ENCODE measurements at regions not wholly inside any gene's neighbourhood (a gene's known extent, or its start where the extent isn't known, plus 50 kb on each side); places are given as distances from the start of the nearest gene placed in this dataset.
"Not testable (repeated sequence)": the region's sequence is repeated elsewhere in the genome, so short reads cannot be mapped to it uniquely, and the experiment has no call there.

DNA sequence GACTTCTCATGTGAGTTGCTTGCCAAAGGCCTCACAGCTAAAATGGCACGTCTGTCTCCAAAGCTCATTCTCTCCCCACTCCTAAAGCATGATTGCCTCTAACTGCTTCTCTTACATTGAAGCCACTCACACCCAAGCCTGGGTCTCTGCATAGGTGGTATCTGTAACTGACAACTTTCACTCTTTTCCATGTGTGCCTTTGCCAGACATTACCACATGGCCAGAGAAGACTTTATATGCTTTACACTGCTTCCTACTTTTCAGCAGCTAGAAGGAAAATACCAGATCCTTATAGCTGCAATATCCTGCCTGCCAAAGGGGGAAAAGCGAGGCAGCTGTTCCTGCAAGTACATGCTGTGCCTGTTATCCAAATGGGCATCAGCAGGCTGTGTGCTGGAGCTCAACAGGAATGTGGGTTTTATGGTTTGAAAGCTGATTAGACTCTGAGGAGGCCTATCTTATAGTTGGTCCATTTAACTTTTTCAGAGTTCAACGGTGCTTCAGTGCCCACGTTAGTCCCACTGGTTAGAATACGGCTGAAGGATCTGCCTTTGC is 547.1 kb downstream of the RAB38 start:
- no peaks in the 10 kb centered on the region for H4K20me1 ChIP-seq (ENCODE audit: insufficient read depth, low read length)
- H3K4me2 ChIP-seq (ENCODE audit: low read length): no peak overlapping the region
- H3K36me3 Mint-ChIP-seq (ENCODE audit: low read depth, unreplicated experiment): no peaks in the 10 kb centered on the region
- no peaks in the 10 kb centered on the region for H3K4me1 ChIP-seq (ENCODE audit: insufficient read depth, low read length)
- H3K4me3 Mint-ChIP-seq (ENCODE audit: unreplicated experiment): no peak overlapping the region
- no peak overlapping the region for H2AFZ ChIP-seq (ENCODE audit: low read depth, low read length)
- no peaks in the 10 kb centered on the region for H3K9me3 ChIP-seq (ENCODE audit: insufficient read depth, low read depth, low read length)
- H3K9ac ChIP-seq (ENCODE audit: low read length): no peak overlapping the region
- H3K27me3 Mint-ChIP-seq (ENCODE audit: low read depth, unreplicated experiment): no peaks in the 10 kb centered on the region
- DNase-seq (ENCODE audit: low read depth) (no peak), FAIRE-seq (no peak)
- H3K36me3 ChIP-seq (ENCODE audit: insufficient read depth, low read length): no peaks in the 10 kb centered on the region
- H3K27me3 ChIP-seq (ENCODE audit: insufficient read depth, low read length): no peaks in the 10 kb centered on the region
- no peak overlapping the region for H3K27ac Mint-ChIP-seq (ENCODE audit: unreplicated experiment)
- no peak overlapping the region for H3K27ac ChIP-seq (ENCODE audit: low read depth, low read length)
- peaks cover 2% of the 10 kb centered on the region for H3K9me3 Mint-ChIP-seq (ENCODE audit: unreplicated experiment)
- H3K4me1 Mint-ChIP-seq (ENCODE audit: low read depth, unreplicated experiment): no peaks in the 10 kb centered on the region
- no peaks in the 10 kb centered on the region for H3K79me2 ChIP-seq (ENCODE audit: insufficient read depth, low read length)
- H3K4me3 ChIP-seq (ENCODE audit: insufficient read depth, low read depth, low read length): no peak overlapping the region
- TF ChIP-seq, protein P1, sequence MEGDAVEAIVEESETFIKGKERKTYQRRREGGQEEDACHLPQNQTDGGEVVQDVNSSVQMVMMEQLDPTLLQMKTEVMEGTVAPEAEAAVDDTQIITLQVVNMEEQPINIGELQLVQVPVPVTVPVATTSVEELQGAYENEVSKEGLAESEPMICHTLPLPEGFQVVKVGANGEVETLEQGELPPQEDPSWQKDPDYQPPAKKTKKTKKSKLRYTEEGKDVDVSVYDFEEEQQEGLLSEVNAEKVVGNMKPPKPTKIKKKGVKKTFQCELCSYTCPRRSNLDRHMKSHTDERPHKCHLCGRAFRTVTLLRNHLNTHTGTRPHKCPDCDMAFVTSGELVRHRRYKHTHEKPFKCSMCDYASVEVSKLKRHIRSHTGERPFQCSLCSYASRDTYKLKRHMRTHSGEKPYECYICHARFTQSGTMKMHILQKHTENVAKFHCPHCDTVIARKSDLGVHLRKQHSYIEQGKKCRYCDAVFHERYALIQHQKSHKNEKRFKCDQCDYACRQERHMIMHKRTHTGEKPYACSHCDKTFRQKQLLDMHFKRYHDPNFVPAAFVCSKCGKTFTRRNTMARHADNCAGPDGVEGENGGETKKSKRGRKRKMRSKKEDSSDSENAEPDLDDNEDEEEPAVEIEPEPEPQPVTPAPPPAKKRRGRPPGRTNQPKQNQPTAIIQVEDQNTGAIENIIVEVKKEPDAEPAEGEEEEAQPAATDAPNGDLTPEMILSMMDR (IDR thresholded peaks at IDR 0.05; ENCODE audit: insufficient read depth, low read depth, low read length): no peak
- no peak for TF ChIP-seq EZH2 (IDR thresholded peaks at IDR 0.05; ENCODE audit: insufficient read depth, low read length)

DNA sequence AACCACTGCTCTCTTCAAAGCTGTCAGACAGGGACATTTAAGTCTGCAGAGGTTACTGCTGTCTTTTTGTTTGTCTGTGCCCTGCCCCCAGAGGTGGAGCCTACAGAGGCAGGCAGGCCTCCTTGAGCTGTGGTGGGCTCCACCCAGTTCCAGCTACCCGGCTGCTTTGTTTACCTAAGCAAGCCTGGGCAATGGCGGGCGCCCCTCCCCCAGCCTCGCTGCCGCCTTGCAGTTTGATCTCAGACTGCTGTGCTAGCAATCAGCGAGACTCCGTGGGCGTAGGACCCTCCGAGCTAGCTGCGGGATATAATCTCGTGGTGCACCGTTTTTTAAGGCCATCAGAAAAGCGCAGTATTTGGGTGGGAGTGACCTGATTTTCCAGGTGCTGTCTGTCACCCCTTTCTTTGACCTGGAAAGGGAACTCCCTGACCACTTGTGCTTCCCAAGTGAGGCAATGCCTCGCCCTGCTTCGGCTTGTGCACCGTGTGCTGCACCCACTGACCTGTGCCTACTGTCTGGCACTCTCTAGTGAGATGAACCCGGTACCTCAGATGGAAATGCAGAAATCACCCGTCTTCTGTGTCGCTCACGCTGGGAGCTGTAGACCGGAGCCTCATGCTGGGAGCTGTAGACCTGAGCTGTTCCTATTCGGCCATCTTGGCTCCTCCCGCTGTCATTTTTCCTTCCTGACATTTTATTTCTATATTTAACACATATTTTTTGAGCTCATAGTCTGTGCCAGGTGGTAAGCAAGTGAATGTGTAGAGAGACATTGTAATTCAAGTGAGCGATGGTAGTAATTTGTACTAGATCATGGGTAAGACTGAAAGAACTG is 551.5 kb downstream of the RAB38 start:
- not testable (repeated sequence) for H2AFZ ChIP-seq (ENCODE audit: low read depth, low read length); H3K36me3 ChIP-seq (ENCODE audit: insufficient read depth, low read length); H3K4me1 Mint-ChIP-seq (ENCODE audit: low read depth, unreplicated experiment); DNase-seq (ENCODE audit: low read depth); H3K79me2 ChIP-seq (ENCODE audit: insufficient read depth, low read length); H3K27ac ChIP-seq (ENCODE audit: low read depth, low read length); H3K27me3 Mint-ChIP-seq (ENCODE audit: low read depth, unreplicated experiment); H3K27me3 ChIP-seq (ENCODE audit: insufficient read depth, low read length); H3K27ac Mint-ChIP-seq (ENCODE audit: unreplicated experiment); H3K4me2 ChIP-seq (ENCODE audit: low read length); H3K9me3 ChIP-seq (ENCODE audit: insufficient read depth, low read depth, low read length); H3K4me1 ChIP-seq (ENCODE audit: insufficient read depth, low read length); FAIRE-seq; H3K36me3 Mint-ChIP-seq (ENCODE audit: low read depth, unreplicated experiment); H3K4me3 Mint-ChIP-seq (ENCODE audit: unreplicated experiment); H3K9me3 Mint-ChIP-seq (ENCODE audit: unreplicated experiment); H4K20me1 ChIP-seq (ENCODE audit: insufficient read depth, low read length); H3K4me3 ChIP-seq (ENCODE audit: insufficient read depth, low read depth, low read length); H3K9ac ChIP-seq (ENCODE audit: low read length)

DNA sequence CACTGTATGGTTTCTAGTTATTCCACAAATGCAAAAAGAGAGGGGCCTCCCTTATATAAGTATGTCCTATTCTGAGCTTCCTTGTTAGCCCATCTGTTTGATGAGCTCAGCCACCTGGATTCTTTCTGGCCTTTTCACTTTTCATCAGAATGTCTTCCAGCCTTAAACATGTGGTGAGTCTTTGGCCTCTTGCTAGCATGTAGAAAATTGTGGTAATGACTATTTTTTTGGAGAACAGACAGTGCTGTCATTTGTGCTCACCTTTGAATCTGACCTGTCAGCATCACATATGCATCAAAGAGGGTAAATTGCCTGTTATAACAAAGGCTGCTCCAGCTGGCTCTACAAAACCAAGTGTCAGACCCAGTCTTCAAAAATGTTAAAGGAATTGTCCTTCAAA is 558.7 kb downstream of the RAB38 start:
- no peaks in the 10 kb centered on the region for H3K36me3 ChIP-seq (ENCODE audit: insufficient read depth, low read length)
- H3K4me3 Mint-ChIP-seq (ENCODE audit: unreplicated experiment): no peak overlapping the region
- DNase-seq (ENCODE audit: low read depth) (no peak), FAIRE-seq (no peak)
- no peak overlapping the region for H3K27ac Mint-ChIP-seq (ENCODE audit: unreplicated experiment)
- no peak overlapping the region for H3K4me3 ChIP-seq (ENCODE audit: insufficient read depth, low read depth, low read length)
- H3K9ac ChIP-seq (ENCODE audit: low read length): no peak overlapping the region
- no peaks in the 10 kb centered on the region for H4K20me1 ChIP-seq (ENCODE audit: insufficient read depth, low read length)
- no peaks in the 10 kb centered on the region for H3K9me3 Mint-ChIP-seq (ENCODE audit: unreplicated experiment)
- no peaks in the 10 kb centered on the region for H3K9me3 ChIP-seq (ENCODE audit: insufficient read depth, low read depth, low read length)
- no peaks in the 10 kb centered on the region for H3K4me1 Mint-ChIP-seq (ENCODE audit: low read depth, unreplicated experiment)
- no peak overlapping the region for H3K4me2 ChIP-seq (ENCODE audit: low read length)
- H3K4me1 ChIP-seq (ENCODE audit: insufficient read depth, low read length): no peaks in the 10 kb centered on the region
- H3K79me2 ChIP-seq (ENCODE audit: insufficient read depth, low read length): no peaks in the 10 kb centered on the region
- TF ChIP-seq, protein P1 (IDR thresholded peaks at IDR 0.05; ENCODE audit: insufficient read depth, low read depth, low read length): no peak
- no peak for TF ChIP-seq EZH2 (IDR thresholded peaks at IDR 0.05; ENCODE audit: insufficient read depth, low read length)
- H3K36me3 Mint-ChIP-seq (ENCODE audit: low read depth, unreplicated experiment): no peaks in the 10 kb centered on the region
- no peak overlapping the region for H2AFZ ChIP-seq (ENCODE audit: low read depth, low read length)
- no peaks in the 10 kb centered on the region for H3K27me3 ChIP-seq (ENCODE audit: insufficient read depth, low read length)
- no peak overlapping the region for H3K27ac ChIP-seq (ENCODE audit: low read depth, low read length)
- H3K27me3 Mint-ChIP-seq (ENCODE audit: low read depth, unreplicated experiment): peaks cover 8% of the 10 kb centered on the region
